Cerebellar cortex (tissue), 1 donor: ENCODE measurements at regions not wholly inside any gene's neighbourhood (a gene's known extent, or its start where the extent isn't known, plus 50 kb on each side); places are given as distances from the start of the nearest gene placed in this dataset.

ENCODE experiments used
- DNase-seq: peaks from one replicate; pipeline ENCODE4 v3.0.0-alpha.2; 2015; ENCODE audit warnings: low spot score

GRCh38 chr11:79957702-79958101, 516.9 kb upstream of the TENM4 start:
- no peak for DNase-seq

- no peak for DNase-seq
Observed at GRCh38 chr11:79956061-79956460, 515.2 kb upstream of the TENM4 start.

- no peak for DNase-seq
Observed at GRCh38 chr11:79953629-79954028, 512.8 kb upstream of the TENM4 start.

DNA sequence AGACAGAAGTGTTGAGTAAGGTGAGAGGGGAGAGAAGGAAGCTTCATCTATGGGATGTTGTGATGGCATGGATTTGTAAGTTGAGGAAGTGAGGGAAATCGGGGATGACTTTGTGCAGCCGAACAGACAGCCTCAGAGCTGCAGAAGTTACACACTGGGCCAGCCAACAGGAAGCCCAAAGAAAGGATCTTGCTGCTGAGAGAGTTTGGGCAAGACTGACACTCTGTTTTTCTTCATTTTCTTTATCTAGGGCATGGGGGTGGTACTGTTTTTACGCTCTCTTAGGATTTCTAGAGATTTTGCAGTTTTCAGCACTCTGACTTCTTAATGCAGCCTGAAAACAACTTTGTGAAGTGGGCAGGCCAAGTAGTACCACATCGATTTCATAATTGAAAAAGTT, 509.9 kb upstream of the TENM4 start:
- DNase-seq = no peak

DNA sequence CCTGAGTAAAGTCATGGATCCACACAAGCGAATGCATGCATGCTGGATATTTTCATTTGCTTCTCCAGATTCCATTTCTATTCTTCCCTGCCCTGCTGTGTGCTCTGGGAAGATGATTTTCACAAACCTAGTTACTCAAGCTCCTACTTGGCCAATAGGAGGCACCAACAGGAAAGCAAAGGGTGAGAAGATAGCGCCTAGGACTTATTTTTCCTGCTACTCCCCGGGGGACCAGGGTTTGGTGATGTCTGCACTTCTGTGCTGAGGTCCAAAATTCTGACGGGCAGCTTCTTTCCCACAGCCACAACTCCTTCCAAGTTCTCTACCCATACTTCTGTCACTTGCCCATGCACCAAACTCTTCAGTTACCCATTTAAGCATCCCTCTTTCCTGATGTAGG, 509.3 kb upstream of the TENM4 start:
- DNase-seq = no peak

- DNase-seq = no peak
Observed at GRCh38 chr11:79949574-79949973, 508.7 kb upstream of the TENM4 start.

DNA sequence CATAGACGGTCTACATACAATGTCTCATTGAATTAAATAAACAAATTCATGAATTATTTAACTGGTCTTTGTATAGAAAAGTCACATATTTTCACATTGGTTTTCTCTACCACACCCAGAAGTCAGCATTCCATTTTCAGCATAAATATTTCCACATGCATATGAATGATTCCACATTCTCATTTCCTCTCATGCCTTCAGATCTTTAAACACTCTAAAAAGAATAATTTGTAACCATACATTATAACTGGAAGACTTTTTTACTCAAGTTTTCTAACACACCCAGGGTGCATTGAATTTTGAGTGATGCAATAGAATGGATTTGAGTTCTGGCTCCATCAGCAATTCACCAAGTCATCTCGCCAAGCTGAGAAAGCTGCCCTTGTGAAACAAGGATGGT, 501.8 kb upstream of the TENM4 start:
- no peak for DNase-seq

GRCh38 chr11:79942090-79942489, 501.3 kb upstream of the TENM4 start:
- no peak for DNase-seq

DNA sequence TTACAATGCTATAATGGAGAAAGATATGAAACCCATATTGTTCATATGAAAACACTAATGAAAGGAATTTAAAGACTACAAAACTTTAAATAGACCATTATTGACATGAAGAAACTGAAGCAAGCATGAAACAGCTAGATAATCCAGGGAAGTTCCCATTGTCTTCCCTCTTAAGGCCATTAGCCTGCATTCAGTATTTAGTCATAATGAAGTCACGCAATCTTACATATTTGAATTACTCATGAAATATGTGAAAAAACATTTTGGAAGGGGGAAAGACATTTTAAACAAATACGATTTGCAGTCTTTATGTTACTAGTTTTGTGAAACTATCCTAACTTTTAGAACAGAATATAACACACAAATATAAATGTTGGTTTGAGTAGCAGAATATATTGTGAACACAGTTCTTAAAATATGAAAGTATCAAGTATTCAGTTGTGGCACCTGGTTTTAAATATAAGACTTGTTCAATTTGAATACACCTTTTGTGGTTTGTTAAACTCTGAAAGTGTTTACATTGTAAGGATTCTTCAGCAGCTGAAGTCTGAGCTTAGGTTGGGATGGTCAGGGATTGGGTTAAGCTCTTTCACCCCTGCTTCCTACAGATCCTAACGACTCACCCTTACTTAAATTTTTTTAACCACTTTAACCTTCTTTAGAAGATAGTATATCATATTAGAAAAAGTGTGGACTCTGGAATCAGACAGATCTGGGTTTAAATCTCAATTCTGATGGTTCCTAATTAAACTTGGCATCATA, 500.3 kb upstream of the TENM4 start:
- no peak for DNase-seq

- DNase-seq = no peak
Observed at GRCh38 chr11:79940165-79940564, 499.3 kb upstream of the TENM4 start.

DNA sequence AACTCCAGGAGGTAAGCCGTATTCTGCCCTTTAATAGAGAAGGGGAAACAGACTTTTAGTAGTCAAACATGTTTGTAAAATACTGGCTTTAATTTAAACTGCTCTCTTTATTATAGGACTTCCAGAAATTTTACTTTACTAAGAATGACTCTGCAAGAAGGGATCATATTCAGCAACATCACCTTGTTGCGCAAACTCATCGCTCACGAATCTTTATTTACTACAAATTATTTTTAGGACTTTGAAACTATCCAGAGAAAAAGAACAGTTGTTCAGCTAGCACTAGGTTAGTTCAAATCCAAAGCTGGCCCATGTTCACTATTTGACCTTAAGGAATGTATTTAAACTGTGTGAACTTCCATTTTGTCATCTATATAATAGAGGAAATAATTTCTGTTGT, 498.3 kb upstream of the TENM4 start:
- no peak for DNase-seq

DNA sequence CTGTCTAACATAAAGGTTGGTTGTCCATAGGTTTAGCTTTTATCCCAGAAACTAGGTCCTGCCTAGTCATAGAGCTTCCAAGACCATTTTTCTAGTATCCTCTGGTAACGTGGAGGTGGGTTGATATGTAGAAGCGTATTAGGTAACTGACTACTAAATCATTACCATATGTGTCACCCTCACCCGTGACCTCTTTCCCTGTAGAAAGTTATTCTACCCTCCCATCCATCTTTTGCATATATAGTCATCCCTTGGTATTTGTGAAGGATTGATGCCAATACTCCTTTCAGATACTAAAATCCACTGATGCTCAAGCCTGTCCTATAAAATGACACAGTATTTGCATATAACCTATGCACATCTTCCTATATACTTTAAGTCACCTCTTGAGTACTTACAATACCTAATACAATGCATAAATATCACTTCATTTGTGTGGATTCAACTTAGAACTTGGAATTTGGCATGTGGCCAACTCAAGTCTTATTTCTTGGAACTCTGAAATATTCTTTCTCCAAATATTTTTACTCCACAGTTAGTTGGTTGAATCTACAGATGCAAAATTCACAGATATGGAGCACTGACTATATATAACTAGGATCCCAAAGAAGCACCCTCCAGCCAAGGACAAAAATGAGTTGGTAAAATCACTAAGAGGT, 497.0 kb upstream of the TENM4 start:
- DNase-seq = no peak

- no peak for DNase-seq
Observed at GRCh38 chr11:79932612-79933011, 491.8 kb upstream of the TENM4 start.

DNA sequence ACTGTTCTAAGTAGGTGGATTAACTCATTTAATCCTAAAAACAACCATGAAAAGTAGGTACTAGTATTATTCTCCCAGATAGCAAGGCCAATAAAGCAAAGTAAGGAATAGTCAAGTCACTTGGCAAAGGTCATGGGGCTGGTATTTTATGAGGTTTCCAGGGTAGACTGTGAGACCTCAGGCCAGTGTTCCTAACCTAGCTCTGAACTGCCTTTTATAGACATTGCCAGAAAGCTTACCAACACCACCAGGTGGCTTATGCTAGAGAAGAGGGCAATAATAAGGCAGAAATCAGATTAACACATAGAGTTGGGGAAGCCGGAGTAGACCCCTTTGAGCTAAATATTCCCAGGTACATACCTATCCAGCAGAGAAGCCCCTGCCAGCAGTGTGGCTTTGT, 490.9 kb upstream of the TENM4 start:
- DNase-seq = no peak

DNA sequence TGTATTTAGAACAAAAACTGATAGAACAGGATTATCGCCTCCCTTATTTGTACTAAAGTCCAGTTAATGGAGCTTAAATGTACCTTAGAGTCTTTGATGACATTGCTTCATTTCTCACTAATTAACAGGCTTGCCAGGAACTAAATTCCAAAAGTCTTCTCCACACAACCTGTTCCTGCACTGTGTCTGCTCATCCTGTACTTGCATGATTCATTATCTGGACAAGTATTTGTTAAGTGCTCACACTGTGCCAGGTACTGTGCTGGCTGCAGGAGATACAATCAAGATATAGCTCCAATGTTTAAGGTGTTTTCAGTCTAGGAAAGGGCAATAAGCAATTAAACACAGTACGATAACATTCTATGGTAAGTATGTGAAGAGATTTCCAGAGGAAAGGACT, 485.9 kb upstream of the TENM4 start:
- no peak for DNase-seq

DNA sequence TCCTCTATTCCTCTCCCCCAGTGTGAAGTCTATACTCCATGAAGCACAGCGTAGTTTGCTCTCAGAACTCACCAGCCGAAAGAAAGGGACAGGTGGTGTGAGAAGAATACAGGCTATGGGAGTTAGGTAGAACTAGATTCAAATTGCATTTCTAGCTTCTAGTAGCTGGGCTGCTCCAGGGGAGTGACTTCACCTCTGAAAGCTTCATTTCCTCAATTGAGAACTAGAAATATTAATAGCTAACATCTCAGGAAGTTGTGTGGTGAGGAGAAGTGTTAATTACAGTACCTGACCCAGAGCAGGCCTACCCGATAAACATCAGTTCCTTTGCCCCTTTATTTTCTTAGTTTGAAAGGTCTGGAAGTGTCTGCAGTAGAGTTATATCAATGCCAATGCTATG, 484.7 kb upstream of the TENM4 start:
- no peak for DNase-seq

GRCh38 chr11:79922641-79923040, 481.8 kb upstream of the TENM4 start:
- DNase-seq = no peak

GRCh38 chr11:79920480-79920879, 479.6 kb upstream of the TENM4 start:
- DNase-seq = no peak

DNA sequence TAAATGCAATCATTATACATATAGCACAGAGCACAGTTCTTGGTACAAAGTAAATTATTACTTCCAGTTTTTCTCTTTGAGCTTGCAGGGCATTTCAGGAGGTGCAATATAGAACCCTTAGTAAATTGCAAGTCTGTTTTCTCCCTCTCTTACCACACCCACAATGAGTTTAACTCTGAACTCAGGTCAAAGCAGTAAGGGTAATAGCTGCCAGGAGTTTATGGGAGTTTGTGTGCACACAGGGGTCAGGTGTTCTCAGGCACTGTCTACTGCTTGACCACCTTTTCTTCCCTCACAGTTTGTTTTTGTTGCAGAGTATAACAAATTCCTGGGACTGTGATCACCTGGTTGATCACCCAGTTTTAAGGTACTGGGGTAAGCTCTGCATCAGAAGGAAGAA, 478.5 kb upstream of the TENM4 start:
- DNase-seq = no peak

DNA sequence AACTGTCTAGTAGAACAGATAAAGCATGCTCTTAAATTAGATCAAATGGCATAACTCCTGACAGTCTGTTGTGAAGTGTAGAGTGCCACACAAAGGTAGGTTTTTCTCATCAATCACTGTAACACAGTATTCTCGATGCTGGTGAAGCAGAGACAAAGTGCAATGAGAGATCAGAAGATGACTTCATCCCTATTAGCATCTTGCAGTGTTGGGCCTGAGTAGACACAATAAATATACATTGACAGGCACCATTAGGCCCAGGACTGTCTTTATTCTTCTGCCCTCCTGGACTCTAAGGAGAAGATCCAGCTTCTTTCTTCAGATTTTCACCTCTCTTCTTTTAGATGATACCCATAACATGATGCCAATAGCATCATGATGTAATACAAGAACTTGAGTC, 478.0 kb upstream of the TENM4 start:
- DNase-seq = no peak

DNA sequence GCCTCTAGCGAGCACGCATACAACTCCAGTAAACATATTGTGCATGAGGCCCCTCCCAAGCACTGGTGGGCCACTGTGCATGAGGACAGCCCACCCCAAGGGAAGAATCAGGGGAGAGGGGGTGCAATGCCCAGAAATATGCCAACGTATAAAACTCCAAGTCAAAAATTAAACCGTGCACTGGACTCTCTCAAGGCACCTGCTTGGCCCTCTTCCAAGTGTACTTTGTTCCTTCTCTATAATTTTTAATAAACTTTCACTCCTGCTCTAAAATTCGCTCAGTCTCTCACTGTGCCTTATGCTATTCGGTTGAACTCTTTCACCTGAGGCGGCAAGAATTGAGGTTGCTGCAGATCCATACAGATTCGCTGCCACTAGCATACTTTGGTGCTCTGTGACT, 465.3 kb upstream of the TENM4 start:
- no peak for DNase-seq

GRCh38 chr11:79902493-79902892, 461.7 kb upstream of the TENM4 start:
- DNase-seq = no peak

DNA sequence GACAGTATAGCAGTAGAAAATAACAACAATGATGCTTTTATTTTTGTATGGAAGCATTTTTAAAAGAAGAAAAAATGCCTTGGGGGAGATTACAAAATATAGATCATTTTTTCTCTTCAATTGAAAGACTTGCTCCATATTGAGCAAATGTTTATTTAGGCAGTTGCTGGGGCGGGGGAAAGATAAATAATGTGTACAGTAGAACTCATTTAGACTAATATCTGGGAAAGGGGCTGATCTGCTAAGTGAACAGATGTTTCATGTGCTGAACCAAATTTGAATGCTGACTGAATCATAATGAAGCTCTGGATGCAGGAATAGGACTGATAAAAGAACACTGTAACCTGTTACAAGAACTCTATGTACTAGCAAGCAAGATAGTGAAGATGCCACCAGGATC, 457.1 kb upstream of the TENM4 start:
- no peak for DNase-seq

DNA sequence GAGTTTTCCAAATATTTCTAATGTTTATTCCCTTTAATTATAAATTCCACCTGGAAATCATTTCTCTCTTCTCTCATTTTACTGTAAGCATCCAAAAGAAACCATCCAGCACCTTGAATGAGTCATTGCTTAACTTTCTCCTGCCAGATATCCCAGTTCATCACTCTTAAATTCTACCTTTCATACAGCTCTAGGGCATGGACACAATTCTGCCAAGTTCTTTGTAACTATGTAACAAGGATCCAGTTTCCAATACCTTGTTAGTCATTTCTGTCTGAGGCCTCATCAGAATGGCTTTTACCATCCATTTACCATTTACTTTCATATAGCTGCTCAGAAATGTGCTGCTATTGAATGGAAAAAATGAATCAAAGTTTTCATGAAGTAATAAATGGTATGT, 455.4 kb upstream of the TENM4 start:
- DNase-seq = no peak
